ENCODE measurements at regions not wholly inside any gene's neighbourhood (a gene's known extent, or its start where the extent isn't known, plus 50 kb on each side); places are given as distances from the start of the nearest gene placed in this dataset.

DNA sequence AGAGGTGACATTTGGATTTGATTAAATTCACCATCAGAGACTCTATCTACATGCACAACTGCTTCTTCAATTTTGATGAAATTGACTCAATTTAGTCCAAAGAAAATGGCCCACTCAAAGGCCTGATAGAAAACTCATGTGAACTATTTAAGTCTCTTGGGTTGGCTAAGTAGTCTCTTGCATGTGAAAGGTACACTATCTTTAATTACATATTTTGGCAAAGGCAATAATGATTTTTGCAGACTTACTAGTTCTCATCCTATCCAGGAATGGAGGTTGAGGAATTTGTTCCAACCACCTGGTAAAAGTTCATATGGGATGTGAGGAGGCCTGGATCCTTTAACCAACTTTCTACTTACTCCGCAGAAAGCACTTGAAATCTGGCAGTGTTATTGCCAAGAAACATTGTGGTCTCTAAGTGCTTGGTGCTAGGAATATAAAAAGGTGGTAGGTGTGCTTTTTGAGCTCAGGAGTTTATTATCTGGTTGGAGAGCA lies 618.6 kb upstream of the MKI67 start:
- TF ChIP-seq, protein P1, sequence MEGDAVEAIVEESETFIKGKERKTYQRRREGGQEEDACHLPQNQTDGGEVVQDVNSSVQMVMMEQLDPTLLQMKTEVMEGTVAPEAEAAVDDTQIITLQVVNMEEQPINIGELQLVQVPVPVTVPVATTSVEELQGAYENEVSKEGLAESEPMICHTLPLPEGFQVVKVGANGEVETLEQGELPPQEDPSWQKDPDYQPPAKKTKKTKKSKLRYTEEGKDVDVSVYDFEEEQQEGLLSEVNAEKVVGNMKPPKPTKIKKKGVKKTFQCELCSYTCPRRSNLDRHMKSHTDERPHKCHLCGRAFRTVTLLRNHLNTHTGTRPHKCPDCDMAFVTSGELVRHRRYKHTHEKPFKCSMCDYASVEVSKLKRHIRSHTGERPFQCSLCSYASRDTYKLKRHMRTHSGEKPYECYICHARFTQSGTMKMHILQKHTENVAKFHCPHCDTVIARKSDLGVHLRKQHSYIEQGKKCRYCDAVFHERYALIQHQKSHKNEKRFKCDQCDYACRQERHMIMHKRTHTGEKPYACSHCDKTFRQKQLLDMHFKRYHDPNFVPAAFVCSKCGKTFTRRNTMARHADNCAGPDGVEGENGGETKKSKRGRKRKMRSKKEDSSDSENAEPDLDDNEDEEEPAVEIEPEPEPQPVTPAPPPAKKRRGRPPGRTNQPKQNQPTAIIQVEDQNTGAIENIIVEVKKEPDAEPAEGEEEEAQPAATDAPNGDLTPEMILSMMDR (IDR thresholded peaks at IDR 0.05), result no peak
- no peak for TF ChIP-seq EP300 (IDR thresholded peaks at IDR 0.05)

Measured in sigmoid colon (tissue), 4 donors.